Activated CD4-positive, CD25-positive, alpha-beta regulatory T cell treated with anti-CD3 and anti-CD28 coated beads, Interleukin-2, amount 50 U/mL, for 24 hours (primary cell): ENCODE measurements at regions not wholly inside any gene's neighbourhood (a gene's known extent, or its start where the extent isn't known, plus 50 kb on each side); places are given as distances from the start of the nearest gene placed in this dataset.
"Not testable (repeated sequence)": the region's sequence is repeated elsewhere in the genome, so short reads cannot be mapped to it uniquely, and the experiment has no call there.

ENCODE experiments used
- ATAC-seq, 2 donors: fragments of 150-1000 bp; cut with Tn5 transposase; one replicate each; pipeline ENCODE4 v1.10.0; 2021; ENCODE audit warnings: mild to moderate bottlenecking in 1 of 2, moderate library complexity in 1 of 2

DNA sequence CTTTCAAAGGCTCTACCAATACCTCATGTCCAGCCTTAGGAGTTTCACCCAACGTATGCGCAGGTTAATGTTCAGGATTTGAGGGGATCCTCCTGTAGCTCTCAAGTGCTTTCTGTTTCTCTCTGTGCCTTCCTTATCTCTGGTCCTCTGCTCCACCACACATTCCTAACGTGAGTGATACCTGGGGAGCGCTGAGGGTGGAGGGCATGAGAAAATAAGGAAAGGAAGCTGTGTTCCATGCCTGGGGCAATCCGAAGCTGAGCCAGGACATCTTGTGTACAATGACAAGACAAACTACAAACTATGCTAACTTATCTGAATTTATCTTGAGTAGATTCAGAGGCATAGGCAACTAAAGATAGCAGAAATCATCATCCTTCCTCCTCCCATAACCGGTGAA is 136.4 kb downstream of the SST start:
- no peak for ATAC-seq

DNA sequence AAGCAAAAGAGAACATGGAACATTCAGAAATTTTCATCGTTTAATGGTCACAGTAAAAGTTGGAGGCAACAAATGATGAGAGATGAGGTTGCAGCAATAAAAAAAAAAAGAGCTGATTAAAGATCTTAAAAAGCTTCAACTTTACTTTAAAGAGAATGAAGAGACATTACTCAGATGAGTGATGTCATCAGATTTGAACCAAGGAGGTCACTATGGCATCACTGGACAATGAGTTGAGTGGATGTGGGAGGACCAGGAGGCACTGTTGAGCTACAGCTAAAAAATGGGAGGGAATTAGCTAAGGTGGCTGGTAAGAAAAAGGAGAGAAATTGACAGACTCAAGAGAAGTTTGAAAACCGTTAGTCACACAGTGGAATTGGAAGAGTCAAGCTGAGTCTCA is 138.4 kb downstream of the SST start:
- no peak for ATAC-seq

DNA sequence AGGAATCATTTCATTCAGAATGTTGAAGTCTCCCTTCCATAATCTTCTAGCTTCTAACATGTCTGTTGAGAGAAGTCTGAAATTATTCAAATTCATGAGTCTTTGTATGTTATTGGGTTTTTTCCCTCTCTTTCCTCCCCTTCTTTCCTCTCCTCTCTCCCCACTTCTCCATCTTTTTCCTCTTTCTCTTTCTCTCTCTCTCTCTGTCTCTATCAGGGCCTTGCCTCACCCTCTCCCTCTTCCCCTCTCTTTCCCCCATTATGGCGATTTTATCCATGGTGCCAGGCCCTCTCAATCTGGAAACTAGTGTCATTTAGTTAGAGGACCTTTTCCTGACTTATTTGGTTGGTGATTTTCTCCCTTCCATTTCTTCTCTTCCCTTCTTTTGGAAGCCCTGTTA is 147.3 kb downstream of the SST start:
- no peak for ATAC-seq

DNA sequence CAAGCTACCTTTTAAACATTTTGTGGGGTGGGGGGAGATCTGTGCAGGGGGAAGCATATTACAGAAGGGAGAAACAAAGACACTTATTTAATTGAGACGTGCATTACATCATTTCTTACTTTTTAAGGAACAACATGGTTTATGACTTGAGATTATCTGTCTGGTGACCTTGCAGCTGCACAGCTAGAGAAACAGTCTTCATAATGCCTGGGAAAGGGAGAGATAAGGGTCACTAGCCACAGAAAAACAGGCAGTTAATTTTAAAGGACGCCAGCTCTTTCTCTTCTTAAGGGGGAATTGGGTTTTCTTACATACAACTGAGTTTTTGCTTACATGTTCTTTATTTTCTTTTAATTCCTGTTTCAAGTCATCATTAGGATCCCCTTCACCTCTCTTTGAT is 147.9 kb downstream of the SST start:
- ATAC-seq = no peak

DNA sequence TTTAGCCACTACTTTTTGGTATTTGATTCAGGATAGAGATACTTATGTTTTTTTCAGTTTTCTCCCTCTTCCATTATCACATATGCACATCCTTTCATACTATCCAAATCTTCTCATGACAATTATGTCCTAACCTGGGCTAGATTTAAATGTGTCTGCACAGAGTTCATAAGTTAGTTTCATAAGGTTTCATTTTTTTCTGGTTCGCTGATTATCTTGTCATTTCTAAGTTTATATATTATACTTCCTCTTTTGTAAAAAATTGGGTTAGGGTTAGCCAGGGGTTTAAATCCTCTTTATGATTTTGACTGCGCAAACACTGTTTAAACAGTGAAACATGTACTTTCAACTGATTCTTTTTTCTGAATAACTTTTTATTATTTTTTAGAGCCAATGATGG is 148.6 kb downstream of the SST start:
- ATAC-seq = no peak

DNA sequence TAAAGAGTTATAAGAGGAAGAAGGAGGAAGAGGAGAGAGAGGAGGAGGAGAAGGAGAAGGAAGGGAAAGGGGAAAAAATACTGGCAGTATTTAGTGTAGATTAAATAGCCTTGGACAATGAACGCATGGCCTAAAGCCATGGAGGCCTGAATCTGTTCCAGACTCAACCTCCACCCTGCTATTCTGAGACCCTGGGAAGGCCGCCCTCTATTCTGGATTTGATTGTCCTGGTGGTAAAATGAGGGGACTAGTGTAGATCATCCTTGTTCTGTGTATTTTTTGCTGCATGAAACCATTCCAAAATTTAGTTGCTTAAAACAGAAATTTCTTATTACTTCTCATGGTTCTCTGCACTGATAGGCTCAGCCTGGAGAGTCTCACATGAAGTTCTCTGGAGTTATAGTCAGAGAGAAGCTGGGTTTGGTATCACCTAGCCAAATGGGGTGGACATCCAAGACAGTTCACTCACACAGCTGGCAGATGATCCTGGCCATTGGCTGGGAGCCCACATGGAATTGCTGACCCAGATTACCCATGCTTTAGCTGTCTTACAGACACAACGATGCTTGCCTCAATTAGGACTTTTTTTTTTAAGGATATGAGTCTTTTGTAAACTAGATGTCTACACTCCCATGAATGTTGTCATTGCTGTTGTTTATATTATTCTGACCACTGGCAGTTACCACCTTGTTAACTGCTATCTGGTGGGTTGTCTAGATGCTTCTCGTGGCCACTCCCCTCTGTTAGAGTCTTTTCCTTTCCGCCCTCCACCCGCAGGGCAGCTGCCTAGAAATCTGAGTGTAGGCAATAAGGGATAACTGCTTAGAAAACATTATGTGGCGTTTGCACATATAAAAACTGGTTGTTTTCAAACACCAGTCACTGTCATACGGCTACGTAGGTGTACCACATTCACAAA is 149.9 kb downstream of the SST start:
- no peak for ATAC-seq

DNA sequence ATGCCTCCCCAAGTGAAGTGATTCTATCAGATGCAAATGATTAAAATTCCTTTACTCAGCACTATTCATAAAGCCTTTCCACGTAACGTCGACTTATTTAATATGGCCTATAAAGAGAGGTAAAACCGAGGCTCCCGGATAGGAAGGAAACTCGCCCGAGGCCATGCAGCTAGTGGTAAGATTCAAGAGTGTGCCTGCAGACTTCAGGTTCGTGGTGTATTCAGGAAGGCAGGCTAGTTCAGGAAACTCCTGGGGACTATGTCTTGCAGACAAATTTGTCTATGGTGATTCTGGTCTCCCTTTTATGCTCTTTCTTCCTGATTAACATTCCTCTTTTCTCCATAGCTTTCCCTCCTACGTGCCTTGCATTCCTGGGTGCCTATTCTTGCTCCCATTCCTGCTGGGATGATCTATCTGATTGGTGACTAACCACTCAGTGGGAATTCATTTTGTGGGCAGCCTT is 150.7 kb downstream of the SST start:
- ATAC-seq = no peak

- no peak for ATAC-seq
Observed at GRCh38 chr3:187518616-187519015, 150.4 kb downstream of the RTP4 start.

DNA sequence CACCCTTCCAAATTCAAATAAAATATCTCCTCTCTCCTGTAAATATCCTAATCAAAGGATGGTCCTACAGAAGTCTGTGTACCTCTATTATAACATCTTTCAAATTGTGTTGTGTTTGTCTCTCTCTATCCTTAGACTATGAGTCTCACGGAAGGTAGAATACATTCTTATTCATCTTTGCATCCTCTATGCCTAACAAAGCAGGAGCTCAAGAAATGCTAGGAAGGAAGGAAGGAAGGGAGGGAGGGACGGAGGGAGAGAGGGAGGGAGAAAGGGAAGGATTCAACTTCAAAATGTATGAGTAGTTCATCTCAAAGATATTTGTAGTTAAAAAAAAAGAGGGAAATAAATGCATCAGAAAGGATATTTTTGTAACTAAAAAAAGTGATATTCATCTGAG is 150.0 kb downstream of the RTP4 start:
- no peak for ATAC-seq

- ATAC-seq = no peak
Observed at GRCh38 chr3:187516446-187517185, 148.4 kb downstream of the RTP4 start.

DNA sequence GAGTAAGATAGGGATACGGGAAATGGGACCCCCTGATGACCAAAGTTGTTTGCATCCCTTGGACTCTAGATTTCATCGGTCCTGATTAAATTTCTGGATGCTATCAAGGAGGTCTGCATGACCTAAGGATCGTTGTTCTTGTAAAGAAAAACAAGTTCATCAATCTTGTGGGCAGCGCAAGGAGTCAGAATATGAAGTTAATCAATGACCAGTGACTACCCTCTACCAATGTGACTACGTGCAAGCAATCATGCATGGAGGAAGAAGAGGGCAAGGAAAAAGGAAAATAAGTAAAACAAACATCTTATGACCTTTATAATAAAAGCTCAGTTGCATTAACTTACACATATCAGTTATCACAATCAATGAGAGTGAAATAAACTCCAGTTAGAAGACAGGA is 139.7 kb downstream of the RTP4 start:
- ATAC-seq = no peak

DNA sequence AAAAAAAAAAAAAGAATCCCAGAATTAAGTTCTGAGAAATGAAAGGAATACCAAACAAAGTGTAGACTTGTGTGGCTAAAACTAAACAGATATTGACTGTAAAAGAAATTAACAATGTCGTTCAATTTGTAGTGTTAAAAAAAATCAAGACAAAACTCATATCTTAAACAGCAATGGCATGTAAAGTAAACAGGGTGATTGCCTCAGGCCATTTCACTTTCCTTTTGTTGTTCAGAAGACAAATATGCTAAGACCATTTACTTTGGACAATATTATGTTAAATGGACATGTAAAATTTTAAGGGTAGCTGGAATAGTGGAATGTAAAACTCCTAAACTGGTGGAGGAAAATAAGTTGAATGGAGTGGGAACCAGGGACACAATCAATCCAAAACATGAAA is 139.1 kb downstream of the RTP4 start:
- no peak for ATAC-seq

GRCh38 chr3:187504435-187504834 is 136.2 kb downstream of the RTP4 start:
- no peak for ATAC-seq

DNA sequence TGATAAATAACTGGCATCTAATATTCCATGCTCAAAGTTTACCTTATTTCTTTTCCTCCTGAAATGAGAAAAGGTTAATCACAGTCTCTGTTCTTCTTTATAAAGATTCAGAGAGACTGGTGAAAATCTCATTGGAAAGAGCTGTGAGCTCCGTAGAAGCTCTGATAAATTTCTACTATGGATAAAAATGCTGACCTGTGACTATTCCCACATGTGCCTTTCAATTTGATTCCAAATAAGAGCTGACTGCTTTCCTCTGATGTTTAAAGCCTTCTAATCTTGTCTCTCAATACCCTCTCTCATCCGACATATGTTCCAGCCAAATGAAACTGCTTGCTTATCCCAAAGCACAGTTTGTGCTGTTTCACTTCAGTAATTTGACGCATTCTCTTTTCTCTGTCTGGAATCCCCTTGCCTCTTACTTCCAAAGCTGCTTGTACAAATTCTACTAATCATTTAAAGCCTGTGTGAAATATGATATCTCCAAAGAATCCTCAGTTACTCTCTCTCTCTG is 130.1 kb downstream of the RTP4 start:
- ATAC-seq = no peak

DNA sequence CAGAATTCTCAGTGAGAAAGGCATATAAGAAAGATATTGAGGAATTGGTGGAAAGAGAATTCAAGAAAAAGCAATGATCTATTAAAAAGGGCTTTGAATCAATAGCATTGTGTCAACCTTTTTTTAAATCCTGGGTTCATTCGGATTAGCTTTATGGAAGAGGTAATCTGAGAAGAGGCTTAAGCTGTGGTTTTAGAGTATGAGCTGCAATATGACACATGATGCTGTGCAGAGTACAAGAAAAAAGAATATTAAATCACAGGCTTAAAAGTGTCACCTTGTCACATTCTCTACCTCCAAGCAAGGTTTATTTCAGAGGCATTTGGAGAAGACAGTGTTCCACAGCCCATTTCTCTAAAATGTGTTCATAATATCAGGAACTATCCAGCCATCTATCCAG is 128.9 kb downstream of the RTP4 start:
- ATAC-seq = no peak

DNA sequence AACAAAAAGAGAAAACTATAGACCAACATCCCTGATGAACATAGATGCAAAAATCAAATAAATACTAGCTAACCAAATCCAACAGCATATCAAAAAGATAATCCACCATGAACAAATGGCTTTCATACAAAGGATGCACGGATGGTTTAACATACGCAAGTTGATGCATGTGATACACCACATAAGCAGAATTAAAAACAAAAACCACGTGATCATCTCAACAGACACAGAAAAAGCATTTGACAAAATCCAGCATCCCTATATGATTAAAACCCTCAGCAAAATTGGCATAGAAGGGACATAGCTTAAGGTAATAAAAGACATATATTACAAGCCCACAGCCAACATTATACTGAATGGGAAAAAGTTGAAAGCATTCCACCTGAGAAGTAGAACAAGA is 125.9 kb downstream of the RTP4 start:
- not testable (repeated sequence) for ATAC-seq

GRCh38 chr3:187491371-187491770 is 123.2 kb downstream of the RTP4 start:
- ATAC-seq = no peak

DNA sequence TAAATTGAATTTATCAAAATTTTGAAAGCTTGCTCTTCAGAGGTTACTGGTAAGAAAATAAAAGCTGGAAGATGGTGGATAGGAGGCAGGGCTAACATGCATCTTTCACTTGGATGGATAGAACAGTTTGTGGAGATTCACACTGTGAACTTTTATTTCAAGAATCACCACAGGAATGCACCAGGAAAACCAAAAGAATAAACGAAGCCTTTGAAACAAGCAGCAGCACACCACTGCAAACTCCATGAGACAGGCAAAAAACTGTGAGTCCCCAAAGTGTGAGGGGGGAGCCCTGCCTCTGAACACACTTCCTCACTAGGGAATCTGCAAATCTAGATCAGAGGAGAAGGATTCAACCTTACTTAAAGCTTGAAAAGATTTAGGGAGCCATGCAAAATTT is 122.2 kb downstream of the RTP4 start:
- no peak for ATAC-seq

DNA sequence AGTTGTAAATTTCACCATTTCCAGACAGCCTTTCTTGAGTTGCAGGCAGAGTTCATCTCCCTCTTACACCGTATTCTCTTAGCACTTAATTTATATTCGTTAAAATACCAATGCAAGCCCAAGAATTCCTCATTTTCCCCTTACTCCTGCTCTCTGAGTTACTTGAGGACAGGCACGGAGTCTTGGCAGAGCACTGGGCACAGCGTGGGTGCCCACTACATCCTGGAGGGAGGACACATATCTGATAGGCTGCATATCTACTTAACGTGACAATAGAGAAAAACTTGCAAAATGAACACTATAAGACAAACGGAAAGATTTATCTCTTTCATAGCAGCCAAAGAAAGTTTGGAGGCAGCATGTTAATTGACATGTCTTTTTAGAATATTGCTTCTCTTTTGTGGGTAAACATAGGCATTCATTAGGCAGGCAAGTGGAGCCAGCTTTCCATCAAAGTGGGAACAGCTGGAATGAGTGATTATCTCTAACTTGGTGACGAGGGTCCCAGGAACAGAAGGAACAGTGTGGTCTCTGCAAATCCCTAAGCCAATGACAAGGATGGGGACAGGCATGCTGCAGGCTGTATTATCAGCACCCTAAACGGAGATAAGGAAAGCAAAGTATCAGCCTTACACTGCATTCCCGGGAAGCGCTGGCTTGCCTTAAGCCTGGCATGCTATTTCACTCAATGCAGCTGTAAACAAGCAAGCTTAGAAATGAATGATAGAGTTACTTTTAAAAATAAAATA is 116.5 kb downstream of the RTP4 start:
- ATAC-seq = no peak

- no peak for ATAC-seq
Observed at GRCh38 chr3:187481426-187481825, 113.2 kb downstream of the RTP4 start.

- ATAC-seq = not testable (repeated sequence)
Observed at GRCh38 chr3:187475613-187476012, 107.4 kb downstream of the RTP4 start.

DNA sequence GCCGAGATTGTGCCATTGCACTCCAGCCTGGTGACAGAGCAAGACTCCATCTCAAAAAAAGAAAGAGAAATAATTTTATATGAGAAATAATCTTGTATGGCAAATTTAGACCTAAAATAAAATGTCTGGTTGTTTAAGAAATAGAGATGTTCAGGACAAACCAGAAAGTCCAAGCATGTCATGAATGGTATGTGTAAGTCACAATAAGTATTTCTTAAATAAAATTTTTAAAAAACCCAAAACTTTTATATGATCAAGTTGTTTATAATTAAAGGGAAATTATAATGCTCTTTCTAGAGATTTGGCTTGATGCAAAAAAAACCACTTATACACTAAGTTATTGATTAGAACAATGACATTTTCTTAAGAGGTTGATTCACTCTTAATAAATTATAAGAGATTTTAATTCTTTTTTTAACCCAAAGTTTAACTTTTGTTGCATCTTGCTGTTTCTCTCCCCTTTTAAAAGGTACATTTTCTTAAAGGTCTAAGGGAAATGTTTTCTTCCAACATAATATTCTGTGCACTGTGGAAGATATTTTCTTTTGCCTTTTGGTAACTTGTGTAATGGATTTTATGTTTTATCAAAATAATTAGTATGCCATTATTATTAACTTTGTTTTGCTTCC is 105.7 kb downstream of the RTP4 start:
- ATAC-seq = no peak

DNA sequence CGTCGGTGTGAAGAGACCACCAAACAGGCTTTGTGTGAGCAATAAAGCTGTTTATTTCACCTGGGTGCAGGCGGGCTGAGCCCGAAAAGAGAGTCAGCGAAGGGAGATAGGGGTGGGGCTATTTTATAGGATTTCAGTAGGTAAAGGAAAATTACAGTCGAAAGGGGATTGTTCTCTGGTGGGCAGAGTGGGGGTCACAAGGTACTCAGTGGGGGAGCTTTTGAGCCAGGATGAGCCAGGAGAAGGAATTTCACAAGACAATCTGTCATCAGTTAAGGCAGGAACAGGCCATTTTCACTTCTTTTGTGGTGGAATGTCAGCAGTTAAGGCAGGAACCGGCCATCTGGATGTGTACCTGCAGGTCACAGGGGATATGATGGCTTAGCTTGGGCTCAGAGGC is 98.1 kb downstream of the RTP4 start:
- ATAC-seq = not testable (repeated sequence)
